HG03457 (cell line): ENCODE measurements at regions not wholly inside any gene's neighbourhood (a gene's known extent, or its start where the extent isn't known, plus 50 kb on each side); places are given as distances from the start of the nearest gene placed in this dataset.

Experiments used
- ATAC-seq: cut with Tn5 transposase; IDR thresholded peaks from one replicate; pipeline ENCODE4 v1.9.1; 2021; ENCODE audit warnings: moderate number of reproducible peaks; ENCODE audit not compliant: unreplicated experiment

GRCh38 chr15:93146196-93146595 is 57.2 kb upstream of the RGMA start:
- ATAC-seq = no peak

GRCh38 chr15:93144463-93145236 is 55.6 kb upstream of the RGMA start:
- ATAC-seq = no peak

- ATAC-seq = no peak
Observed at GRCh38 chr15:93143186-93143585, 54.2 kb upstream of the RGMA start.

- ATAC-seq = no peak
Observed at GRCh38 chr15:93141371-93141794, 52.4 kb upstream of the RGMA start.

- ATAC-seq = no peak
Observed at GRCh38 chr15:93139436-93139835, 50.4 kb upstream of the RGMA start.

GRCh38 chr15:93138681-93139250 is 49.8 kb upstream of the RGMA start:
- ATAC-seq = no peak
